HG03280 (cell line): ENCODE measurements at regions not wholly inside any gene's neighbourhood (a gene's known extent, or its start where the extent isn't known, plus 50 kb on each side); places are given as distances from the start of the nearest gene placed in this dataset.
"Not testable (repeated sequence)": the region's sequence is repeated elsewhere in the genome, so short reads cannot be mapped to it uniquely, and the experiment has no call there.

ENCODE experiments used
- ATAC-seq: cut with Tn5 transposase; IDR thresholded peaks from one replicate; pipeline ENCODE4 v1.9.1; 2021; ENCODE audit warnings: mild to moderate bottlenecking, moderate library complexity; ENCODE audit not compliant: unreplicated experiment

DNA sequence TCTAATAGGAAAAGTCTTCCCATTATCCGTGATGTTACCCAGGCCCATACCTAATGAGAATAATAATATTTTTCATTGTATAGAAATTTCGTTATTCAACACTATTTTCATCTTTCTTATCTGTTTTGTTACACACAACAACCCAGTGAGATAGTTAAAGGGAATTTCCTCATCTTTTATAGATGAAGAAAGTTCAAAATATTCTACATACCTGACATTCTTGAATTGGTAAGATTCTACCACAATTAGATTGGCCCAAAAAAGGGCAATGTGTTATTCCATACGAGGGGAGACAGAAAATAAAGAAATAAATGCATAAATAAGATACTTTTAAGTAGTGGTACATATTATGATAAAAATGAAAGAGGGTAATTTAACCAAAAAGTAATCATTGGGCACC, 405.5 kb upstream of the ADAMTS5 start:
- no peak for ATAC-seq

DNA sequence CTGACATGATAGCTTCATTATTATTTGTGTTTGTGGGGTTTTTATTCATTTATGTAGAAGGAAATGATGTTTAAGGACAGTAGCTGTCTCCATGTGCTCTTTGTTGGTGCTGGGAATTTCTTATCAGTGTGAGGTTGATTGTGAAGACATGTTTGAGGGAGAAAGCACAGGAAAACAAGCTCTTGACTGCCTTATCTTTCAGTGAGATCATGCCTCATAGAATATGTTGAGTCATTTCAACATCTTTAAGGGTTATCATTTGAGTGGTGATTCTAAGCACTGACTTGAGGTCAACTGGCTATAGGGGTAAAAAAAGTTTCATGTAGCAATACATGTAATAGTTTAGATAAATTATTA, 405.1 kb upstream of the ADAMTS5 start:
- ATAC-seq, result no peak

DNA sequence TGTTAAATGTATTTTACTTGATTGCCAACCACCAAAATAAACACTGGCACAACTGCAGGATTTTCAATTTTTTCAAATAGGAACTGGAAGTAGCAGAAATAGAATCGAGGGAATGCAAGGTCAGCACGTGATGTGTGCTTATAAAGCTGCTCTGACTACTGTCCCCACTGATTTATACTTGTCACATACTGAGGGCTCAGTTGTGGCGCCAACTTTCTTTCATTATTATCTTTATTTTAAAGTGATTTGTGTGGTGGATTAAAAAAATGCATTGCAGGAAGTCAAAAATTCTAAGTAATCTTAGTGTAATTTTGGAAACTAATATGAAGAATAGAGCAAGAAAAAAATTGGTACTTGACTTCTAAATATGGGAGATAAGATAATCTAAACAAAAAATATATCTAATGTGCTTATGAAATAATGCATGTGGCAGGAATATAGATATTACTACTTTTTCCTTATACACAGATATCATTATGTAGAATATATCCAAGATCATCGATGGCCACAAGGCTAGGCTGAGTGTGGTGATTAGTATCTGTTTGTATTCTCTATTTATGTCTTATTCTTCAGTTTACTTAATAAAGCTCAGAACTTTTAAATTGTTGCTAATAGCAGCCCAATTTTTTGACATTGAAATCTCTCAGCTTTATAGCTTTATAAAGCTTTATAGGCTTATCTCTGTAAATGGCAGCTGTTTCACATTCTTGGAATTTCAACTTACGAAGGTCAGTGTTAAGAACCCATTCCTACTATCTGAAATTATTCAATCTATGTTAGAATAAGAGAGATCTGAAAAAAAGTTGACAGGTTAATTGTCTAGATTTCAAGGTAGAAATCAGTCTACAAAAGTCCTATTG, 404.5 kb upstream of the ADAMTS5 start:
- ATAC-seq, result no peak

DNA sequence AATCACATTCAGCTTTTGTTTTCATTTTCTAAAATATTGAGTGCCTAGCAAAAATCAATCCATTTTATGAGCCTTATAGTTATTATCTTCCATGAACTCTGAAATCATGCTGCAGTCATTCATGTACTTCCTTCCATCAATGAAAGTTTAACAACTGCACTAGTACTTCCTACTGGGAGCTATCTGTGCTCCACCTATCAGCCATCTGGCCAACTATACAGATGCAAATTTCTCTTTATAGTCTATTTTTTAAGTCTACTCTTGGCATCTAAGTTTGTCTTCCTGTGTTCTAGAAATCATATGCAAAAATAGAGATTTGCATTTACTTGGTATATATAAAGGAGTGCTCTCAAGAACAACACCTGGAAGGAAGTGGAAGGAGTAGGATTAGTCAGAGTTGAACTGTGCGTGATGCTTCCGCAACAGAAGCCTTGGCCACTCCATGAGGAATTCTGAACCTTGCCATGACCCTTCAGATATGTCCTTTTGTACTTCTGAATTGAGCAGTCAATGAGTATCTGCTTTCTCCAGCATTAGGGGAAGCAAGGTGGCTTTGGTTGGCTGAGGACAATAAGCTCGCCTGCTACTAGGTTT, 403.2 kb upstream of the ADAMTS5 start:
- ATAC-seq, result no peak

DNA sequence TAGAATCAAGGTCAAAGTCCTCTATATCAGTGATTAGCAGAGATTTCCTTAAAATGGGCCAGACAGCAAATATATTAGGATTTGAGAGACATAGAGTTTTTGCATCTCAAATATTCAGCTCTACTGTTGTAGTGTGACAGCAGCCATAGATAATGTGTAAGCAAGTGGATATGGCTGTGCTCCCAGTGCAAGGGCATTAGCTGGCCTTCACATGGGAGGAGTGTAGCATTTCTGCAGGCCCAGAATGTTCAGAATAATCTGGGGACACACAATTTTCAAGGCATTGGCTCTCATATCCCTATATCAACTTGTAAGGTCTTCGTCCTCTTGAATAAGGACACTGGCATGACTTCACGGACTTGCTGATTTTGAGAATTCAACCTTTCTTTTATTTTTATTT, 402.3 kb upstream of the ADAMTS5 start:
- no peak for ATAC-seq

DNA sequence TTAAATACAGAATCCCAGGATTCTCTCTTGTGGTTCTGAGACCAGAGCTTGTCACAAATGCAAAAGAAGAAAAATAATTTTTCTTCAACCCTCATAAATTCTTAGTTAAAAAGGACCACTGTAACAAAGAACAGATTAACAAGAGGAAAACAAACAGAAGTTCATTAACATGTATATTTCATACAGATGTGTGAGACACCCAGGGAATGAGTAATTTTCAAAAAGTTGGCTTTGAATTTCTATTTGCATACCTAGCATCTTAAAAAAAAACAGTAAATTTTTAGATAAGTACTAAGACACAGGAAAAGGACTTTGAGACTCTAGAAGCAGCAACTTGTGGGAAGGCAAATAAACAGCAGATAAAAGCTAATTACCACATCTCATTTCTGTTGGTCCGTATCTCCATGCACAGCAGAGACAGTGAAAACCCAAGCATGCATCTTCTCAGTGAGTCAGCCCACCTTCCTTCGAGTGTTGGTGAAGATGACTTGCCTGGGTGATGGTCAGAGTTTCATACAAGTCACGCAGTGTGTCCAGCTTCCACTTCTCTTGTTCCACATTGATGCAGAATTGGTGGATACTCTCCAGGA, 399.9 kb upstream of the ADAMTS5 start:
- ATAC-seq, result no peak

DNA sequence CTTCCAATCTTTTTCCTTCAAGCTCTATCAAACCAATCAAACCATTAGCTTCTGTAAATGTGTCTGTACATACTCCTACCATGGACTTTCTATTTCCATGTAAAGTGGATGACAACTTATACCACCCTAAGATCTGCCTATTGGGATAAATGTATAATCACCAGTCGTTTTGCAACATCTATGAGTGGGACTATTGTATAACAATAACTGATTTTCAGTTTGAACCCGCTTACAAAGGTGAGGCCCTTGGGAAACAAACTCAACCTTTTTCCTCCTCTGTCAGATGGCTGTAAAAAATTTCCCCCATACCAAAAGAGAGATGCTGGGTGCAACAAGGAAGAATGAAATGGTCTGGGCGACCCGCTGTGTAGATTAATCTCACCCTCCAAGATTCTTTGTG, 399.1 kb upstream of the ADAMTS5 start:
- no peak for ATAC-seq

DNA sequence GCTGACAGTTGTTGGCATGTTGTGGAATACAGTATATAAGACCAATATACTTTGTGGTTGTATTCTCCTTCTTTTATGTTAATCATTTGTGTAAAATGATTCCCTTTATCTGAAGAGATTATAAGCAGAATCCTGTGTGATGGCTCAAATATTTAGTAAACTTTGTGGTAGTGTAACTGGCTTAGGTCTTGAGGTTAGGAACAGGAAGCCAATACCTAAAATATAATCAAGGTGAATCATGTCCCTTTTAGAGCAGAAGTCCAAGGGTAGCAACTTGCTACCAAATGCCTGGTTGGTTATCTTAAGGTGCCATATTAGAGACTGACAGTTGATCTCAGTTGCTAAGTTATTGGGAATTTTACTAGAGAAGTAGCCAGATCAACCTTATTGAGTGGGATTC, 398.5 kb upstream of the ADAMTS5 start:
- no peak for ATAC-seq

DNA sequence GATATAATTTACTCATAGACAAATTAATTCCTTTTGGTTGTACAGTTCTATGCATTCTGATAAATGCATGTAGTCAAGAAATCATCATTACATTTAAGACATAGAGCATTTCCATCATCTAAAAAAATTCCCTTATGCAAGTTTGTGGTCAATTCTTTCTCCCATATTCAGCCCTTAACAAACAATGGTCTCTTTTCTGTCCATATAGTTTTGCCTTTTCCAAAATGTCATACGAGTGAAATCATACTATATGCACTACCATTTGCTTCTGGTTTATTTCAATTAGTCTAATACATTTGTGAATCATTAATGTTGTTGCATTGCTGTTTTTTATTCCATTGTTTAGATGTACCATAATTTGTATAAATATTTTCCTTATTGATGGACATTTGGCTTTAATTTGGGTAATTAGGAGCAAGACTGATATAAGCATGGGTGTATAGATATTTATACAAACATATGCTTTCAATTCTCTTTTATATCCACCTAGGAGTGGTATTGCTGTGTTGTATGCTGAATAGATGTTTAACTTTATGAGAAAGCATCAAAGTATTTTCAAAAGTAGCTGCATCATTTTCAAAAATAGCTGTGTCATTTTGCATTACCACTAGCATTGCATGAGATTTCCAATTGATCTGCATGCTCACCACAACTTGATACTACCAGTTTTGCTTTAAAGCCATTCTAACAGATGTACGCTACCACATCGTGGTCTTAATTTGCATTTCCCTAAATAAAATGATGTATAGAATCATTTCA, 397.0 kb upstream of the ADAMTS5 start:
- ATAC-seq, result no peak

DNA sequence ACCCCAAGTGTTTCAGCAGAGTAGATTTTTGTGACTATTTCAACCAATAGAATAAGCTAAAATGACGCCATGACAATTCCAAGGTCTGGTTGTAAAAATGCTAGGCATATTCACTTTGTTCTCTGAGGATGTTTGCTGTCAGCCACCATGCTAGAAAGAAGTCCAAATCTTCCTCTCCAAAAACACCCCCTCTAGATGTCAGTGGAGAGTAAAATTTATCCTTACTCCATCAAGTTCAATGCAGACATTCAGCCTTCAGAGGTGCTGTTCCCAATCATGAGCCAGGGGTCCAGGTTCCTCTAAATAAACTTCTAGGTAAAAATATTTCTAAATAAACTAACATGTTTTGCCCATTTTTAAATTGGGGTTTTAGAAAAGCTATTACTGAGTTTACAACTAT, 395.4 kb upstream of the ADAMTS5 start:
- ATAC-seq, result no peak

DNA sequence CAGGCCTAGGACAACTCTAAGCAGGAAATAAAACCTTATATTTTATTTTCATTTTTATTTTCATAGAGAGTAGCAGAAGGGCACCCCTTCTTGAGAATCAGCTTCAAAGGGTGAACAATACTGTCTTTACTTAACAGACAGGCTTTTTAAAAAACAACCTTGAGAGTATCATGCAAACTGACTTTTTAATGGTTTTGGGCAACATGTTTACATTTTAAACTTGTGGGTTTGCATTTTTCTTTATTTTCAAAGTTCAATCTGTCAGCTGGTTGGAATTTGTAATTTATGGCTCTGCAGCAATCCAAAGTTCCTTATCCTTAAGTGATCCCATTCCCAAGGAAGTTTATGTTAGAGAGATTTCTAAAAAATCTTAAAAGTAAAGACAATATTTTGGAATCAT, 392.3 kb upstream of the ADAMTS5 start:
- no peak for ATAC-seq

DNA sequence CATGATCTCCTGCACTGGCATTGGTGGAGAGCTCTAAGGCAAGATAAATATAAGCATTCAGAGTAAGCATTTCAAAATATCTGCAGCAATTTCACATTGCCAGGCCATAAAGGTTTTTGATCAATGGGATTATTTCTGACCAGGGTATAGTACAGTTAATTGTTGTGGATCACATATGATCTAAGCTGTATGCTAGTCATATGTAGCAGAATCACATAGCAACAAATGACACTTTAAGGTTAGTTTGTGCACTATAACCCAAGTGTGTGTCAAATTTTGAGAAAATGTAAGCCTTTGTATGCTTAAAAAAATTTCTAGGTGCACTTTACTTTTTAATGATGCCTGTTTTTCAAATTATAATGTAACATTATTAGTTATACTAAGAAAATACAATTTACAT, 386.0 kb upstream of the ADAMTS5 start:
- no peak for ATAC-seq

DNA sequence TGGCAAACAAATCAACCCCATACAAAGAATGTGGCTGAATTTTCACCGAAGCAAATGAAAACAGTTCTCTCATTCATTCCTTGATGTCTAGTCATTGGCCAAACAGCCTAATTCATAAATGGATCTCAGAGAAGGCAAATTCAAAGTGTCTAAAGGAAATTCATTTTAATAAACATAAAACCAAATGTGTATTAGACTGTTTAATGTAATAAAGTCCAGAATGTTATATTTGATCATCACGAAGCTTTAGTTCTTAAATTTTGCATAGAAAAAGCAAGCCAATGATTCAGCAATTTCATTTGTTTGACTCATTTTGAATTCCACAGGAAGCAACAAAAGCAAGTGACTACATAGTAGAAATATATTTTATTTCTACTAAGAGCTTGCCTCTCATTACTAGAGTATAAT, 379.2 kb upstream of the ADAMTS5 start:
- ATAC-seq, result no peak

DNA sequence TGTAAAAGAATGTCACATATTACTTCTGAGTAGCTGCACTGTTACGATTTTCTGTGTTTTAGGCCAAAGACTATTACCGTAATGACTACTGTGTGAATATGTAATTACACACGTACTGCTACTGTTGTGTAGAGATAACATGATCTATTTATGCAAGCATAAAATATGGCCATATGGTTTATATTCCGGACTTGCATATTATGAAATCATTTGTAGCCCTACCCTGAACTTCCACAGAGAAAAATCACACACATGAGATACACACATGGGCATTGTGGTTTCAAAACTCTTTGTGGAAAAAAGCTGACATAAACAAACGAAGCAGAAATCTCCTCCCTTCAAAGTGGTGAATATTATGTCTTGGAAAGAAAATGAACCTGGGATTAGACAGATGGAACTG, 373.0 kb upstream of the ADAMTS5 start:
- ATAC-seq, result no peak

DNA sequence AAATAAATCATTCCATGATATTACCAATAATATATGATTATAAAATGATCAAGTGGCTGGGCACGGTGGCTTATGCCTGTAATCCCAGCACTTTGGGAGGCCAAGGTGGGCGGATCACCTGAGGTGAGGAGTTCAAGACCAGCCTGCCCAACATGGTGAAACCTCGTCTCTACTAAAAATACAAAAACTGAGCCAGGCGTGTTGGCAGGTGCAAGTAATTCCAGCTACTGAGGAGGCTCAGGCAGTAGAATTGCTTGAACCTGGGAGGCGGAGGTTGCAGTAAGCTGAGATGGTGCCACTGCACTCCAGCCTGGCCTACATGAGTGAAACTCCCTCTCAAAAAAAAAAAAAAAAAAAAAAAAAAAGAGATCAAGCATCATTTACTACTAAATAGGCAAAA, 371.1 kb upstream of the ADAMTS5 start:
- not testable (repeated sequence) for ATAC-seq

DNA sequence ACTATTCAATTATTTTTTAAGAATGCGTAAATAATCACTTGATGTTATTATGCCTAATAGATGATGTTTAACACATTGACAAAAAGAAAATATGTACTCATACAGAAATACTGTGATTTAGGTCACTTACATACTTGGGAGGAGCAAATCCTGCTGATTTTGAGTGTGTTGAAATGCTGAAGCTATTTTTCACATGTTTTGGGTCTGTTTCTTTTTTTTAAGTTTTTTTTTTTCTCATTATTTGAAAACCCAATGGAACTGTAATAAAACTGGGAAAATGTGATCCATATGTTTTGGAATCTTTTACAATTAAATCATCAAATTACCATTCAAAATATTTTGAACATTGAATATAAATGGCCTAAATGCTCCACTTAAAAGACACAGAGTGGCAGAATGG, 366.2 kb upstream of the ADAMTS5 start:
- ATAC-seq, result no peak

DNA sequence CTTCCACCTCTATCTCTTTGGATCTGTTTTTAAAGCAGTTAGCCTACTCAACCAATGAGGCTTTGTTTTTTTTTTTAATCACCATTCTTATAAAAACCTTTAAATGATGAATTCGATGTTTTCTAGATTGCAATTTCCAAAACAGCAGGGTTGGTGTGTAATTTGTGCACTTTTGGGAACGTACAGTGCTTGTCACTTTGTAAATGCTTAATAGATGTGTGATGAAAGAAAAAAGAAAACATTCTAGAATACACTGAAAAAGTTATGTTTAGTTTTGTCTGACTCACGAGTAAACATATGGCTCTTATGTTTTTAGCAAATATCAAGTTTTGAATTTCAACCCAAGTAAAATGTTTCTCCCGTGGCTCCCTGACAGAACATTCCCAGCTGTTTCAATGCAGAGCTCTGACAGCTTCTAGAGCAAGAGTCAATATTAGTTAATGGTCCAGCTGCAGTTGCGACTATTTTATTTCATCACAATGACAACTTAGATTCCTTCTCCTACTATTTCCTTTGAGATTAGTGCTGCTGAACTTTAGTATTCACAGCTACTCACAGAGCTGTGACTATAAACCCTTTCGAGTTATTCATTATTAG, 362.5 kb upstream of the ADAMTS5 start:
- ATAC-seq, result no peak

DNA sequence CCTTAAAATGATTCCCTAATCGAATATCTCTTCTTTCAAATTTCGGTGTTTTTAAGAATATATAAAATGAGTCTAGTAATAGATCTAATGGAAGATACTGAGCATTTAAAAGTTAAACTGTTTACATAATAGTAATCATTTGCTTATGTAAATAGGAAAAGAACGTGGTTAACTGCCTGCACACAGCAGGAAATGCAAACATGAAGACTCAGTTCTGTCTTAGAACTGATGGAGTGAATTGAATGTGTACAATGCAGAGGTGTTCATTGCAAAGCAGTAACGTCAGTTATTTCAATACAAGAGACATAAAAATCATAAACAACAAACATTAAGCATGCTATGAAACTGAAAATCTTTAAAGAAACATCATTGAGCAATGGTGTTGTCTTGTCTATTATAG, 359.4 kb upstream of the ADAMTS5 start:
- ATAC-seq, result no peak

DNA sequence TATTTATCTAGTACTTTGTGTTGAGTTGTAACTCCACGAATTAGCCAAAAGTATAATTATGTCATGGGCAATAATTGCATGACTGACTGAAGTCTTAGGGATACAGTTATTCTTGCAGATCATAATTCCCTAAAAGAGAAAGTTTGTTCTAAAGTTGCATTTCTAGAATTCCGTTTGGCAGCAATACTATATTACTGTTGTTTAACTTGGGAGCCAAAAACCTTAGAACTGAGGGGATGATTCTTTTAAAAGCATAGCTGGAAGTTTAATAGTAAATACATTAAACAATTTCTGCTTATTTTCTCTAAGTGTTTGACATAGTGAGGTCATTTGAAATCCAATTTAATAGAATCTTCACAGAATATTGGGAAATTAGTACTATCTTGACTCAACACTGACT, 356.4 kb upstream of the ADAMTS5 start:
- no peak for ATAC-seq

DNA sequence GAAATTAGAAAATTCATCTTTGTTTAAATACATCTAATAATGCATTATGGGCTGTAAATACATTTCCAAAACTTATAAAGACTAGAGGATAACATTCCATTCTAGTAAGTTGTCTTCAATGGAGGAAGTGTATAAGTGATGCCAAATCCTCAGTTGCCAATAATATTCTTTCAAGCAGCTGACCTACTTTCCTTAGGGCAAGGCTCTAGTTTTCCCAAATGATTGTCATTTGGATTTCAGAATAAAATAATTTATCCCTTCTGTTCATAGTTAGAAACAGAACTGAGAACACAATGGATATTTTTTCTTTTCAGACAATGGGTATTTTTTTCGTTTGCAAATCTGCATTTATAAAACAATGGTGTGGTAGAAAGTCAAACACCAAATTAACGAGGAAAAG, 354.9 kb upstream of the ADAMTS5 start:
- no peak for ATAC-seq

DNA sequence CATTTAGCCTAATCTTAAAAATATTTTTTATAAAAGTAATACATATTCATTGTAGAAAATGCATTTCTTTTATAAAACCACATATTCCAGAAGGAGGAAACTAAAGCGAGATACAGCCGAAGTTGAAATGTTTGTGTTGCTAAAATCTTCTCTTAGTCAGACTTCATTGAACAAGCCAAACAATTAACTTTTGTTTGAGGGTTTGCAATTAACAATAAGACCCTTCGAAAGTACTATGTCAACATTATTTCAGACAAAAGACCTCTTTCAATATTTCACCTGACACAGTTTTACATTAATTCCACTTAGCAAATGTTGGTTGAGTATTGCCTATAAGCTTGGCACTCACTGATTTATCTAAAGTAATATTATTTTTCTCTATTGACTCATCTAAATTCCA, 354.0 kb upstream of the ADAMTS5 start:
- no peak for ATAC-seq
